GM18502 (cell line): ENCODE measurements at regions not wholly inside any gene's neighbourhood (a gene's known extent, or its start where the extent isn't known, plus 50 kb on each side); places are given as distances from the start of the nearest gene placed in this dataset.

Source experiments
- ATAC-seq: cut with Tn5 transposase; IDR thresholded peaks from one replicate; pipeline ENCODE4 v1.9.1; 2021; ENCODE audit warnings: mild to moderate bottlenecking; ENCODE audit not compliant: unreplicated experiment, poor library complexity

DNA sequence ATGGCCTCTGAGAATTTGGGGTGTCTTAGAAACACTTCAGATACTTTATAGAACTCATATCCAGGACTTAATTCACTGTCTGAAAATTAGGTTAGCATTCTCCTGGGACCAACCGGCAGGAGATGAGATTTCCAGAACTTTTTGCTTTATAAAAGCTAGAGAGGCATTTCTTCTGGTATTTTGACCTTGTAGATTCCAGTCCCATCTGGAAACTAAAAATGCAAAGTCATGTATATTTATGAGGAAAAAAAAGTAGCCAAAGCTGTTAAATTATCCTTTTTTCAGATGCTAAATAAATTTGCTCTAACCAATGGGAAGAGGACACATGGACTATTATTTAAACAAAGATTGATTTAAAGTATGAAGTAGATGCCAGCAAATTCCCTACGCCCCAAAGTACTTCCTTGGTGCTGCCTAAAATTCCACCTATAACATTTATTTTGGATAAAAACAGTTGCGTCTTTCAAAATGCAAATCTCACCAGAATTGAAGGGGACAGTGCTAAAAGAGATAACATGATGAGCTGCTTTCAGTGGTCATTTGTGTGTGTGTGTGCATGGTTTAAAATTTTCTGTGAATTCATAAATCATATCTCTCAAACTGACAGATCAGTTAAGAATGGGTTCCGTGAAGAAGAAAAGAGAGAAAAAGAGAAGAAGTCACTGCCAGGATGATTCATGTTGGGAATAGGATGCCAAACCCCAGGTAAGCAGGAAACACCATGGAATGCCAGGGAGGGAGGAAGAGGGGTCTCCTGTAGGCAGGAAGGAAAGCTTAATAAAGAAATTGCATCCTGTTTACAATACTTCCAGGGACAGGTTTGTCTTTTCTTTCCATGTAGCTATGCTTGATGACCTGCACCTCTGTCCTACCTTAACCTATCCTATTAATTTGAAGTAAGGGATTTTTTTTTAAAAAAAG is 97.7 kb upstream of the RGS6 start:
- no peak for ATAC-seq

DNA sequence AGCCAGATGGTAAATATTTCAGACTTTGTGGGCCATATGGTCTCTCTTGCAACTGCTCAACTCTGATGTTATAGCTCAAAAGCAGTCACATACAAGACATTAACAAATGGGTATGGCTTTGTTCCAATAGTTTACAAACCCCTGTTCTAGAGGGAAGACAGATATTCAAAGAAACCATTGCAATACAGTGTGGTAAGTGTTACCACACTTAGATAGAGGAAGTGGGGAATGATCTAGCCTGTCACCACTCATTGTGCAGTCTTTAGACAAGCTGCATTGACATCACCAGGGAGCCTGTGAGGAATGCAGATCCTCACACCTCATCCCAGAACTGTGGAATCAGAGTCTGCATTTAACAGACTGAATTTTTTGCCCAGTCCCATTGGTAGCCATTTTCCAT is 80.0 kb upstream of the RGS6 start:
- ATAC-seq, result no peak

DNA sequence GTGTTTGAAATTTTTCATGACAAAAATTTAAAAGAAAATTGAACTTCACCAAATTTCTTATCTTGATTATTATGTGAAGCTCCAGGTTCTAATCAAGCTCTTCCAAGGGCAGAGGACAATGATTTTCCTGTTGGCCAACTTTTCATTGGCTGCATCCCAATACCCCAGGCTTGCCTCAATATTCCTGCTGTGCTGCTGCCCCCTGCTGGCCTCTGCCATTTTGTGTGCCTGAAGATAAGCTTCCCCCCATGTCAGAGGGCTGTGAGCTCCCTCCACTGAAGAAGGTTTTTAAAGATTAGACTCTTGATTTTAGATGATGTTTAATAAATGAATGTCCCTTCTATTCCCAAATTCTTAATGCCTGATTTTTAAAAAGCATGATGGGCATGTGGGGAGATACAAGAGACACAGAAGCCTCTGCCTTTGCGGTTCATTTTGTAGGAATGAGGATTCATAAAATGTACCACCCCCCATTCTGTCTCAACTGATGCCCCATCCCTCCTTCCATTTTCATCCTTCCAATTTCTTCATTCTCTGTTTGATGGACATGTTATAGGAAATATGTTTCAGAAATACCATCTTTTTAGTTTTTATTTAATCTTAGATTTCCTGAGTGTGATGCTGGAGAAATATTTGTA is 76.7 kb upstream of the RGS6 start:
- no peak for ATAC-seq

DNA sequence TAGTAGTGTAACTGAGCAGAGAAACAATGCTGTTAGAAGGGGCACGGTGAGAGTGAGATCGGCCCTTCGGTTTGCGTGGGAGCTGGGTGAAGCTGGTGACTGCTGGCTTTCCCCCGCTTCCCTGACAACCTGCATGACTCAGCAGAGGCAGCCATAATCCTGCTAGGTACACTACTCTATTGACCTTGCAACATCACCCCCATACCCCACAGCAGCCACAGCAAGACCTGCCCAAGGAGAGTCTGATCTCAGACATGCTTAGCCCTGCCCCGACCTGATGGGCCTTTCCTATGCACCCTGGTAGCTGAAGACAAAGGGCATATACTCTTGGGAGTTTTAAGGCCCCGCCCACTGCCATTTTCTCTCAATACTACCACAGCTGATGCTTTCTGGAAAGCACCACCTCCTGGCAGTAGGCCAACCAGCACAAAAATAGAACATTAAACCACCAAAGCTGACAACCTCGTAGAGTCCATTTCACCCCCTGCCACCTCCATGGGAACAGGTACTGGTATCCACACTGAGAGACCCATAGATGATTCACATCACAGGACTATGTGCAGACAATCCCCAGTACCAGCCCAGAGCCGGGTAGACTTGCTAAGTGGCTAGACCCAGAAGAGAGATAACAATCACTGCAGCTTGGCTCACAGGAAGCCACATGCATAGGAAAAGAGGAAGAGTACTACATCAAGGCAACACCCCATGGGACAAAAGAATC is 75.9 kb upstream of the RGS6 start:
- peak; percentile 62 for ATAC-seq

DNA sequence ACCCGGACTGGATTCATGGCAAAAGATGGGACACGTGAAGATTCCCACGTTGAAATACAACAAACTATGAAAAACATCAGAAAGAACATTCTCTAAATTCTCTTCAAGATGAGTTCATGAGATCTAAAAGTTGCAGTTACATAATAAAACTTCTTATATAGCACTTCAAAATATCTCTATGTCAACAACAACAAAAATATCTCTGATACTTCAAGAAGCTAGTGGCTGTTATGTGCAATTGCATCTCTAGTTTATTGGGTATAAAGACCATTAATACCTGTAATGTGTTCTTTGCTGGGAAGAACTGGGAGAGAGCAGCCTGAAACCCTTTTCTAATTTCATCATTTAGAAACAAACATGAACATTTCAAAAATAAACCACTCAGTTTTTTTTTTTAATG is 69.2 kb upstream of the RGS6 start:
- ATAC-seq, result no peak

DNA sequence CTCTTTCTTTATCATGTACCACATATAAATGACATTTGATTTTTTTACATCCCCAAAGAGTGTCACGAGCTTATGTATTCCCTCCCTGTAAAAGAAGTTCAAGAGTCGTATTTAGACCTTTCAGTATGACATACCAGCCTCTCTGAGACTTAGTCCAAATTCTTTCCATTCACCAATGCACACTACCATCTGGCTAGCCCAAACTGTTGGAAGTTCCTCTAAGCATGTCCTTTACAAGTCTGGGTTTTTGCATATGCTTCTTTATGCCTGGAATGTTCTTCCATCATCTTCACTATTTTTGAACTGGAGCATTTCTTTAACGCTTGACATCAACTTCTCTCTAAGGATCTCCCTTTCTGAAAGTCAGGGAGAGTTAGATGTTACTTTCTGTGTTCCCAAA is 68.5 kb upstream of the RGS6 start:
- ATAC-seq, result no peak
